T-helper 1 cell treated with Interleukin-12 subunit alpha and Interleukin-12 subunit beta and Interleukin-4 antibody, amounts not matched to agents 30 μg/mL and 1 μg/mL, for 36 hours (primary cell): ENCODE measurements at regions not wholly inside any gene's neighbourhood (a gene's known extent, or its start where the extent isn't known, plus 50 kb on each side); places are given as distances from the start of the nearest gene placed in this dataset.
"Not testable (repeated sequence)": the region's sequence is repeated elsewhere in the genome, so short reads cannot be mapped to it uniquely, and the experiment has no call there.

ENCODE experiments used
- H3K27ac Mint-ChIP-seq: one replicate; pipeline ENCODE4 v1.8.0; 2021; ENCODE audit warnings: mild to moderate bottlenecking, mixed read lengths
- H3K27me3 Mint-ChIP-seq: one replicate; pipeline ENCODE4 v1.8.0; 2021; ENCODE audit warnings: low read depth, mixed read lengths
- H3K36me3 Mint-ChIP-seq: one replicate; pipeline ENCODE4 v1.8.0; 2021; ENCODE audit warnings: low read depth, mixed read lengths
- H3K4me1 Mint-ChIP-seq: one replicate; pipeline ENCODE4 v1.8.0; 2021; ENCODE audit warnings: low read depth, mixed read lengths
- H3K4me3 Mint-ChIP-seq: one replicate; pipeline ENCODE4 v1.8.0; 2021; ENCODE audit warnings: mild to moderate bottlenecking, moderate library complexity, mixed read lengths
- H3K9me3 Mint-ChIP-seq: one replicate; pipeline ENCODE4 v1.8.0; 2021; ENCODE audit warnings: mixed read lengths

GRCh38 chr10:46645110-46645509, 66.2 kb downstream of the SYT15 start:
- H3K4me3 Mint-ChIP-seq, H3K27ac Mint-ChIP-seq, H3K36me3 Mint-ChIP-seq, H3K4me1 Mint-ChIP-seq, H3K27me3 Mint-ChIP-seq, H3K9me3 Mint-ChIP-seq: not testable (repeated sequence)

GRCh38 chr10:46646132-46646531, 67.2 kb downstream of the SYT15 start:
- H3K27ac Mint-ChIP-seq, H3K36me3 Mint-ChIP-seq, H3K4me1 Mint-ChIP-seq, H3K9me3 Mint-ChIP-seq, H3K4me3 Mint-ChIP-seq, H3K27me3 Mint-ChIP-seq: not testable (repeated sequence)

- not testable (repeated sequence) for H3K4me1 Mint-ChIP-seq, H3K36me3 Mint-ChIP-seq, H3K4me3 Mint-ChIP-seq, H3K27me3 Mint-ChIP-seq, H3K9me3 Mint-ChIP-seq, H3K27ac Mint-ChIP-seq
Measured at GRCh38 chr10:46650967-46651366, 72.0 kb downstream of the SYT15 start.

GRCh38 chr10:46657437-46657836, 78.5 kb downstream of the SYT15 start:
- H3K36me3 Mint-ChIP-seq, H3K9me3 Mint-ChIP-seq, H3K4me3 Mint-ChIP-seq, H3K27ac Mint-ChIP-seq, H3K4me1 Mint-ChIP-seq, H3K27me3 Mint-ChIP-seq: not testable (repeated sequence)

GRCh38 chr10:46660027-46660834, 81.3 kb downstream of the SYT15 start:
- H3K4me1 Mint-ChIP-seq, H3K9me3 Mint-ChIP-seq, H3K27me3 Mint-ChIP-seq, H3K4me3 Mint-ChIP-seq, H3K27ac Mint-ChIP-seq, H3K36me3 Mint-ChIP-seq: not testable (repeated sequence)

- not testable (repeated sequence) for H3K36me3 Mint-ChIP-seq, H3K27me3 Mint-ChIP-seq, H3K4me1 Mint-ChIP-seq, H3K4me3 Mint-ChIP-seq, H3K9me3 Mint-ChIP-seq, H3K27ac Mint-ChIP-seq
Measured at GRCh38 chr10:46660835-46661164, 81.9 kb downstream of the SYT15 start.

- H3K27ac Mint-ChIP-seq, H3K36me3 Mint-ChIP-seq, H3K4me1 Mint-ChIP-seq, H3K9me3 Mint-ChIP-seq, H3K4me3 Mint-ChIP-seq, H3K27me3 Mint-ChIP-seq: not testable (repeated sequence)
Measured at GRCh38 chr10:46665536-46665935, 86.6 kb downstream of the SYT15 start.

- H3K27me3 Mint-ChIP-seq, H3K9me3 Mint-ChIP-seq, H3K36me3 Mint-ChIP-seq, H3K4me1 Mint-ChIP-seq, H3K27ac Mint-ChIP-seq, H3K4me3 Mint-ChIP-seq: not testable (repeated sequence)
Measured at GRCh38 chr10:46668357-46668997, 89.5 kb downstream of the SYT15 start.

- H3K4me1 Mint-ChIP-seq, H3K27me3 Mint-ChIP-seq, H3K36me3 Mint-ChIP-seq, H3K27ac Mint-ChIP-seq, H3K9me3 Mint-ChIP-seq, H3K4me3 Mint-ChIP-seq: not testable (repeated sequence)
Measured at GRCh38 chr10:46677836-46678435, 99.0 kb downstream of the SYT15 start.

- not testable (repeated sequence) for H3K4me3 Mint-ChIP-seq, H3K9me3 Mint-ChIP-seq, H3K36me3 Mint-ChIP-seq, H3K27ac Mint-ChIP-seq, H3K27me3 Mint-ChIP-seq, H3K4me1 Mint-ChIP-seq
Measured at GRCh38 chr10:46691397-46691796, 112.5 kb downstream of the SYT15 start.

- not testable (repeated sequence) for H3K27ac Mint-ChIP-seq, H3K36me3 Mint-ChIP-seq, H3K4me3 Mint-ChIP-seq, H3K4me1 Mint-ChIP-seq, H3K9me3 Mint-ChIP-seq, H3K27me3 Mint-ChIP-seq
Measured at GRCh38 chr10:46693218-46693617, 114.3 kb downstream of the SYT15 start.

- not testable (repeated sequence) for H3K27ac Mint-ChIP-seq, H3K36me3 Mint-ChIP-seq, H3K9me3 Mint-ChIP-seq, H3K4me3 Mint-ChIP-seq, H3K4me1 Mint-ChIP-seq
- H3K27me3 Mint-ChIP-seq, result peaks cover 20% of the 10 kb centered on the region
Measured at GRCh38 chr10:46717264-46717663, 138.3 kb downstream of the SYT15 start.

GRCh38 chr10:46718014-46718413, 139.1 kb downstream of the SYT15 start:
- not testable (repeated sequence) for H3K9me3 Mint-ChIP-seq, H3K4me3 Mint-ChIP-seq, H3K36me3 Mint-ChIP-seq, H3K27ac Mint-ChIP-seq, H3K4me1 Mint-ChIP-seq
- peaks cover 22% of the 10 kb centered on the region for H3K27me3 Mint-ChIP-seq

GRCh38 chr10:46720386-46720785, 141.5 kb downstream of the SYT15 start:
- not testable (repeated sequence) for H3K27ac Mint-ChIP-seq, H3K4me1 Mint-ChIP-seq, H3K36me3 Mint-ChIP-seq, H3K9me3 Mint-ChIP-seq, H3K4me3 Mint-ChIP-seq
- peaks cover 33% of the 10 kb centered on the region for H3K27me3 Mint-ChIP-seq

GRCh38 chr10:46720811-46721518, 142.0 kb downstream of the SYT15 start:
- H3K9me3 Mint-ChIP-seq, result not testable (repeated sequence)

More at GRCh38 chr10:46720811-46721518, 142.0 kb downstream of the SYT15 start:
- H3K36me3 Mint-ChIP-seq, H3K4me1 Mint-ChIP-seq, H3K27ac Mint-ChIP-seq, H3K4me3 Mint-ChIP-seq: not testable (repeated sequence)
- H3K27me3 Mint-ChIP-seq, result peaks cover 34% of the 10 kb centered on the region
